RWPE1 (cell line): ENCODE measurements at regions not wholly inside any gene's neighbourhood (a gene's known extent, or its start where the extent isn't known, plus 50 kb on each side); places are given as distances from the start of the nearest gene placed in this dataset.
"Not testable (repeated sequence)": the region's sequence is repeated elsewhere in the genome, so short reads cannot be mapped to it uniquely, and the experiment has no call there.

Experiments used
- CTCF ChIA-PET: fragments of 350-600 bp; sonication (Branson Sonifier 250); formaldehyde crosslinking; extraction: SDS; loops from one replicate; lab custom pipeline; 2021; lab: Yijun Ruan, JAX
- POLR2A ChIA-PET: fragments of 400-600 bp; formaldehyde crosslinking; extraction: SDS; loops from one replicate; lab custom pipeline; 2020; ENCODE audit warnings: antibody characterized with exemption; ENCODE audit not compliant: low non-redundant PET; lab: Yijun Ruan, JAX
- DNase-seq: peaks from one replicate; pipeline ENCODE4 v3.0.0; 2012; ENCODE audit warnings: low spot score
- H3K27ac ChIP-seq: fragments of 450-650 bp; 2 replicates; pipeline ENCODE4 v1.5.1; 2017
- CTCF ChIP-seq: fragments of 450-650 bp; conservative IDR thresholded peaks from 2 replicates; pipeline ENCODE4 v1.5.1; 2017; ENCODE audit warnings: low read depth, mild to moderate bottlenecking

GRCh38 chr7:32670110-32671025 is 175.1 kb downstream of the AVL9 start:
- ChIA-PET POLR2A (interaction anchor here (0.6 kb wide), 1 partner anchor 127 kb away, joined by 3 read pairs; no protein-coding TSS in a partner anchor), CTCF (interaction anchor here (0.6 kb wide), 1 partner anchor 289 kb away, joined by 3 read pairs; no protein-coding TSS in a partner anchor)
- no peak overlapping the region for H3K27ac ChIP-seq
- no peak for TF ChIP-seq CTCF
- DNase-seq = no peak

- H3K27ac ChIP-seq = peak overlapping the region; percentile 62
- peak; percentile 12 for DNase-seq
- CTCF ChIA-PET = interaction anchor here (0.6 kb wide), 1 partner anchor 1292 kb away, joined by 3 read pairs; no protein-coding TSS in a partner anchor
- POLR2A ChIA-PET = not testable (repeated sequence)
These were observed 174.0 kb downstream of the AVL9 start for GRCh38 chr7:32669173-32669870.

- CTCF ChIA-PET, POLR2A ChIA-PET, DNase-seq, H3K27ac ChIP-seq: not testable (repeated sequence)
These were observed 173.3 kb downstream of the AVL9 start for GRCh38 chr7:32668387-32669097.

GRCh38 chr7:32667586-32667985 is 172.3 kb downstream of the AVL9 start:
- DNase-seq, POLR2A ChIA-PET, H3K27ac ChIP-seq: not testable (repeated sequence)
- CTCF ChIA-PET = interaction anchor here (0.6 kb wide), 1 partner anchor 924 kb away, joined by 3 read pairs; no protein-coding TSS in a partner anchor

- H3K27ac ChIP-seq, POLR2A ChIA-PET, DNase-seq, CTCF ChIA-PET: not testable (repeated sequence)
These were observed 168.5 kb downstream of the AVL9 start for GRCh38 chr7:32663805-32664211.

- H3K27ac ChIP-seq, DNase-seq, POLR2A ChIA-PET, CTCF ChIA-PET: not testable (repeated sequence)
These were observed 167.2 kb downstream of the AVL9 start for GRCh38 chr7:32662509-32662908.

- POLR2A ChIA-PET = no interaction called here
- no peak for DNase-seq
- H3K27ac ChIP-seq = no peak overlapping the region
- CTCF ChIA-PET = interaction anchor here (0.6 kb wide), 1 partner anchor 447 kb away, joined by 3 read pairs; the partner anchor contains the start of gene RP9
- TF ChIP-seq CTCF = no peak
These were observed 166.6 kb downstream of the AVL9 start for GRCh38 chr7:32661929-32662328.

GRCh38 chr7:32661501-32661900 is 166.2 kb downstream of the AVL9 start:
- ChIA-PET CTCF (interaction anchor here (0.6 kb wide), 1 partner anchor 447 kb away, joined by 3 read pairs; the partner anchor contains the start of gene RP9), POLR2A (no interaction called here)
- no peak for TF ChIP-seq CTCF
- no peak overlapping the region for H3K27ac ChIP-seq
- DNase-seq = no peak
